Epidermal melanocyte (primary cell): ENCODE measurements at regions not wholly inside any gene's neighbourhood (a gene's known extent, or its start where the extent isn't known, plus 50 kb on each side); places are given as distances from the start of the nearest gene placed in this dataset.

ENCODE experiments used
- DNase-seq: peaks from one replicate; pipeline ENCODE4 v3.0.0; 2011; ENCODE audit warnings: low spot score; ENCODE audit not compliant: insufficient read length

DNA sequence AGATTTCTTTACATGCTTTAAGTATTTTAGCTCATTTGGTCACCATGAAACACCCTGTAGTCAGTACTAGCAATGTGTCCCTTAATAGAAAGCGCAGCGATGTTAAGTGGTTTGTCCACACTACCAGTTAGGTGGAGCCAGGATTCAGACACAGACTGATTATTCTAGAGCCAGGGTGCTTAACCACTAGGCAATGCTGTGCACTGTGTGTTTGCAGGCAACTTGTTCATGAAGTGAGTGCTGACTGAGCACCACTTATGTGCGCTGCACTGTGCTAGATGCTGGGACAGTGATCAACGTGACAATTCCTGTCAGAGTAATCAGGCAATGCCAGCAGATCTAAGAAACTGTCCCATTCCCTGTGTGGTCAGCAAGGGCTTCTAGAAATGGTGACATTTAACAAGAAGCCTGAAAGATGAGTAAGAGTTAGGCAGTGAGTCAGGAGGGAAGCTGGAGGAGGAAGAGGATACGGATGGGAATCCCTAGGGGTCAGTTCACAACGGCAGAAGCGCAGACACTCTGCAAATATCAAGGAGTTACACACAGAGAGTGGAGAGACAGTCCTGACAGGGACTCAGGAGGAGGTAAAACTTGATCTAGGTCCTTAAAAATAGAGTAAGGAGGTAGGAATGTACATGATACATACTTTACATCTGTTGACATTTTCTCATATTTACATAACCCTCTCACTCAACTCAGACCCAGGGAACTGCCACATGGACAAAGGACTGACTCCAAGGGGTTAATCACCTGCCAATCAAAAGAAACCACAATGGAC lies 69.7 kb upstream of the EGR2 start:
- no peak for DNase-seq

DNA sequence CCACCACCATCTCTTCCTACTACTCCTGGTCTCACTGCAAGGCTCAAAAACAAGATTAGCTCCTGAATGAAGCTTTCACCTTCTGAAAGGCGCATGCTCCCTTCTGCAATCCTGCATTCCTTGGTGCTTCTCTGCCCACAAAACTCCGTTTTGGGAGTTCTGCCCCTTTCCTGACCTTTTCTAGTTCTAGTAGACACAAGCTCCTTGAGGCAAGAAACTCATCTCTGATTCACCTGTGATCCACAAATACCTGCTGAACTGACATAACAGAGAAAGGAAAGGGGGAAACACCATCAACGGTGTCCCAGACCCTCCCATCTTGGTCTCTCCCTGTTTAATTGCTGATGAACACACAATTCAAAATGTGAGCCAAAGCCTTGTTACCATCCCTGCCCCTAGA lies 64.0 kb upstream of the EGR2 start:
- DNase-seq = no peak

DNA sequence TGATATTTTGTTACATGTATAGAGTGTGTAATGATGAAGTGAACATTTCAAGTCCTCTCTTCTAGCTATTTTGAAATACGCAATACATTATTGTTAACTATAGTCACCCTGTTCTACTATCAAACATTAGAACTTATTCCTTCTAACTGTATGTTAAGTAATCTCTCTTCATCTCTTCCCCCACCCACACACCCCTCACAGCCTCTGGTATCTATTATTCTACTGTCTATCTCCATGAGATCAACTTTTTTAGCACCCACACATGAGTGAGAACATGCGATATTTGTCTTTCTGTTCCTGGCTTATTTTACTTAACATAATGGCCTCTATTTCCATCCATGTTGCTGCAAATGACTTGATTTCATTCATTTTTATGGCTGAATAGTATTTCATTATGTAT lies 57.7 kb upstream of the EGR2 start:
- DNase-seq = no peak

GRCh38 chr10:62870866-62871265 lies 54.7 kb upstream of the EGR2 start:
- DNase-seq = no peak

GRCh38 chr10:62869958-62870357 lies 53.8 kb upstream of the EGR2 start:
- DNase-seq = no peak

GRCh38 chr10:62866941-62867340 lies 50.8 kb upstream of the EGR2 start:
- DNase-seq = no peak

- no peak for DNase-seq
Observed at GRCh38 chr10:62866451-62866850, 50.3 kb upstream of the EGR2 start.
